OCI-LY3 (cell line): ENCODE measurements at regions not wholly inside any gene's neighbourhood (a gene's known extent, or its start where the extent isn't known, plus 50 kb on each side); places are given as distances from the start of the nearest gene placed in this dataset.

ENCODE experiments used
- CTCF ChIP-seq: fragments of 200-600, 300-600 bp; sonication (generic); IDR thresholded peaks from 2 replicates; pipeline ENCODE4 v1.5.1; 2014; ENCODE audit warnings: antibody characterized with exemption, low read length, low read depth
- EZH2phosphoT487 ChIP-seq: fragments of 200-600 bp; shearing (Covaris generic); IDR thresholded peaks from 2 replicates; pipeline ENCODE4 v1.6.1; 2018; ENCODE audit warnings: antibody characterized with exemption, mixed run types, low read depth

- no peak for TF ChIP-seq CTCF
- no peak for TF ChIP-seq EZH2phosphoT487
Measured at GRCh38 chr1:173101589-173101988, 50.8 kb upstream of the TNFSF18 start.
